Lung (tissue), 11 donors: ENCODE measurements at regions not wholly inside any gene's neighbourhood (a gene's known extent, or its start where the extent isn't known, plus 50 kb on each side); places are given as distances from the start of the nearest gene placed in this dataset.

Experiments
- ATAC-seq: fragments of 200-7000 bp; cut with Tn5 transposase; one replicate; pipeline ENCODE4 v1.9.1; 2020; ENCODE audit warnings: moderate number of reproducible peaks; ENCODE audit not compliant: insufficient read depth, low FRiP score
- DNase-seq, 3 donors: peaks; one replicate each; pipeline ENCODE4 v3.0.0-alpha.2; 2013 to 2017
- H3K27ac ChIP-seq, 2 donors: one replicate each; pipeline ENCODE4 v1.5.1; 2013; ENCODE audit warnings: mild to moderate bottlenecking in 2 of 2, moderate library complexity in 2 of 2, control low read depth in 1 of 2, inconsistent platforms in 1 of 2, low read depth in 1 of 2, low read length in 1 of 2
- H3K27me3 ChIP-seq, 3 donors: one replicate each; pipeline ENCODE4 v1.5.1; 2013; ENCODE audit warnings: low read length in 2 of 3; ENCODE audit not compliant: control insufficient read depth in 3 of 3, insufficient read depth in 3 of 3
- H3K36me3 ChIP-seq, 4 donors: one replicate each; pipeline ENCODE4 v1.5.1; 2013; ENCODE audit warnings: low read length in 4 of 4, mild to moderate bottlenecking in 1 of 4, moderate library complexity in 1 of 4; ENCODE audit not compliant: control insufficient read depth in 4 of 4, insufficient read depth in 4 of 4
- H3K4me1 ChIP-seq, 5 donors: one replicate each; pipeline ENCODE4 v1.5.1; 2013; ENCODE audit warnings: low read length in 5 of 5, mild to moderate bottlenecking in 2 of 5, moderate library complexity in 1 of 5; ENCODE audit not compliant: control insufficient read depth in 5 of 5, insufficient read depth in 5 of 5
- H3K4me3 ChIP-seq: one replicate; pipeline ENCODE4 v1.5.1; 2013; ENCODE audit warnings: mild to moderate bottlenecking, control low read depth, moderate library complexity
- H3K9ac ChIP-seq, 2 donors: one replicate each; pipeline ENCODE4 v1.5.1; 2013; ENCODE audit warnings: low read length in 2 of 2, control low read depth in 1 of 2; ENCODE audit not compliant: insufficient read depth in 1 of 2
- H3K9me3 ChIP-seq, 4 donors: one replicate each; pipeline ENCODE4 v1.5.1; 2013; ENCODE audit warnings: low read length in 3 of 4, mild to moderate bottlenecking in 1 of 4, moderate library complexity in 1 of 4; ENCODE audit not compliant: control insufficient read depth in 4 of 4, insufficient read depth in 3 of 4
- WGBS, 2 donors: extraction: QIAGEN DNeasy Blood & Tissue Kit; methylation state at CpG; one replicate each; pipeline ENCODE4 v1.1.7; 2013; 5-methylcytosine and 5-hydroxymethylcytosine counted together
- TF ChIP-seq, protein P1 (sequence below): IDR thresholded peaks from 2 replicates; pipeline ENCODE4 v1.5.1; 2012; ENCODE audit warnings: mild to moderate bottlenecking; ENCODE audit errors: control extremely low read depth, extremely low read depth
- donor health status: control.
- donor health status: control.
- donor health status: Bipolar disorder and iron deficiency.
- donor health status: healthy.
- donor health status: DM: yes; HTN: yes; CAD: no.

DNA sequence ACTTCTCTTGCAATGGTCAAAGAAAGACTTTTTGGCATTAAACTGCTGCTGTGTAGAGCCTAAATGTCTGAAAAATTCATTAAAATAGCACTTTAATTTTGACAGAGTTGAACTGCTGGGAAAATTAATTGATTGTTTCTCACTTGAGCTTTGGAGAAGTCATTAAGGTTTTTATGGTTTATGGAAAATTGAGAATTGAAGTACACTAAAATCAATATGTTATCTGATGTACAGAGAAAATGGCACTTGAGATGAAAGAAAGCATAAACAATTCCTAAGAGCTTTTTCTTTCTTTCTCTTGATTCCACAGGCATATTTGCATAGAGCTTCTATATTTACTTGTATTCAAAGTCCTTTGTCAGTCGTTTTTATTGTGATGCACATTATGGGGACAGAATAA lies 188.5 kb upstream of the CAND1 start:
- no peak for ATAC-seq
- no peaks in the 10 kb centered on the region for H3K36me3 ChIP-seq
- H3K4me3 ChIP-seq: no peak overlapping the region
- no peak overlapping the region for H3K9ac ChIP-seq
- TF ChIP-seq, protein P1, sequence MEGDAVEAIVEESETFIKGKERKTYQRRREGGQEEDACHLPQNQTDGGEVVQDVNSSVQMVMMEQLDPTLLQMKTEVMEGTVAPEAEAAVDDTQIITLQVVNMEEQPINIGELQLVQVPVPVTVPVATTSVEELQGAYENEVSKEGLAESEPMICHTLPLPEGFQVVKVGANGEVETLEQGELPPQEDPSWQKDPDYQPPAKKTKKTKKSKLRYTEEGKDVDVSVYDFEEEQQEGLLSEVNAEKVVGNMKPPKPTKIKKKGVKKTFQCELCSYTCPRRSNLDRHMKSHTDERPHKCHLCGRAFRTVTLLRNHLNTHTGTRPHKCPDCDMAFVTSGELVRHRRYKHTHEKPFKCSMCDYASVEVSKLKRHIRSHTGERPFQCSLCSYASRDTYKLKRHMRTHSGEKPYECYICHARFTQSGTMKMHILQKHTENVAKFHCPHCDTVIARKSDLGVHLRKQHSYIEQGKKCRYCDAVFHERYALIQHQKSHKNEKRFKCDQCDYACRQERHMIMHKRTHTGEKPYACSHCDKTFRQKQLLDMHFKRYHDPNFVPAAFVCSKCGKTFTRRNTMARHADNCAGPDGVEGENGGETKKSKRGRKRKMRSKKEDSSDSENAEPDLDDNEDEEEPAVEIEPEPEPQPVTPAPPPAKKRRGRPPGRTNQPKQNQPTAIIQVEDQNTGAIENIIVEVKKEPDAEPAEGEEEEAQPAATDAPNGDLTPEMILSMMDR: no peak
- 55 to 67% methylated on average over 1 of the region's 1 CpG for WGBS, 2 donors
- no peak for DNase-seq
- no peaks in the 10 kb centered on the region for H3K4me1 ChIP-seq
- H3K27me3 ChIP-seq: peaks cover 0 to 3% (median 0%) of the 10 kb centered on the region in 3 donors
- no peaks in the 10 kb centered on the region for H3K9me3 ChIP-seq
- H3K27ac ChIP-seq: no peak overlapping the region

DNA sequence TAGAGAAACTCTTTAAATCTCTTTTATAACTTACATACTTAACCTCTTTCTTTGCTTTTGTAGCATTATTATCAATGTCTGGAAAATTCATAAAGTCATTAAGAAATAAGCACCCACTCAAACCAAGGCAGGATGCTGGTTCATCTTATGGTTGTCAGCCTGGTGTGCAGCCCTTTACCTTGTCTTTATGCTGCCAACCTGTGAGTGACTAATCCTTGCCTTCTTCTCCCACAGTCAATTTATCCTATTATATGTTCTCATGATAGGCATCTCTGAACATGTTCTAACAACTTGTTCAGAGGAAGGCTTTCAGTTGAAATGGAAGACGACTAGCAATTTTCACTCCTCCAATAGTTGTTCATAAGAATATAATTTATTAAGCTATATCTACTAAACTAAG lies 186.9 kb upstream of the CAND1 start:
- H3K27ac ChIP-seq: no peak overlapping the region
- DNase-seq (no peak), ATAC-seq (no peak)
- H3K36me3 ChIP-seq: no peaks in the 10 kb centered on the region
- no peaks in the 10 kb centered on the region for H3K9me3 ChIP-seq
- 46 to 50% methylated on average over 1 of the region's 1 CpG for WGBS, 2 donors
- H3K4me1 ChIP-seq: no peaks in the 10 kb centered on the region
- H3K4me3 ChIP-seq: no peak overlapping the region
- TF ChIP-seq, protein P1: no peak
- H3K9ac ChIP-seq: no peak overlapping the region
- H3K27me3 ChIP-seq: no peaks in the 10 kb centered on the region

DNA sequence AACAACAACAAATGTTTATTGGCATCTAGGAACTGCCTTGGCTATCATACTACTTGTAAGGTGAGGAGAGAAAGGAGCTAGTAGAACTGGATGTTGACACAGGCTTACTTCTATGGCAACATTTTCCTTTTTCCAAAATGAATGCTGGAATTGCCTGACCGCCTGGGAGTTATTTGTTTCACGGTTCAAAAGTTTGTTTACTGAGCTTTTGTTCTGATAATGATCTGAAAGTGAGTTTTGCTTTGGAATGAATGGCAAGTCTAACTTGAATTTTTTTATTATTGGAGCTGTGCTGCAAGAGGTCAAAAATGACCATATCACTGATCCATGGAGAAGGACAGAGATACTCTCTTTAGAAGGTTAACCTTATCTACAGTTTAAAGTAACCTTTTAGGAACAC lies 183.5 kb upstream of the CAND1 start:
- no peak for DNase-seq
- H3K36me3 ChIP-seq: no peaks in the 10 kb centered on the region
- no peak for ATAC-seq

DNA sequence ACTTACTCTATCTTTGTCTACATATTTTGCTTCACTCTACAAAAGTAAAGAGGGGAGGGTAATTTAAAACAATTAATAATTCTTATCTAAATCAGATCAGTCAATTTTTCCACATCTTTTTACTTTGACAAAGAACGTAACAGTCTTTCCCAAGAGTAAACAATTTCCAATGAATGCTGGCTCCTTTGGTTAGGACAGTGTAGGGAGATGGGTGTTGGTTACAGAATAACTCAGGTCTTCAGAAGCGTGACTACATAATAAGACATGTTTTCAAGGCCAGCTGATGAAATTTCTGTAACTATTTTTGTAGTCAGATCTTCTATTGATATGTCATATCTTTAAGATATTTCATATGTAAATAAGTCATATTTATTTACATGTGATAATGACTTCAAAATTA lies 183.0 kb upstream of the CAND1 start:
- ATAC-seq: no peak
- Histone ChIP-seq H3K36me3 (no peaks in the 10 kb centered on the region), H3K4me1 (no peaks in the 10 kb centered on the region), H3K4me3 (no peak overlapping the region), H3K27me3 (no peaks in the 10 kb centered on the region), H3K9me3 (no peaks in the 10 kb centered on the region), H3K27ac (no peak overlapping the region), H3K9ac (no peak overlapping the region)
- no peak for DNase-seq
- TF ChIP-seq, protein P1: no peak
- WGBS, 2 donors: 60 to 86% methylated on average over 2 of the region's 2 CpGs

More for the DNA sequence above, 183.5 kb upstream of the CAND1 start:
- no peaks in the 10 kb centered on the region for H3K4me1 ChIP-seq
- H3K9ac ChIP-seq: no peak overlapping the region
- TF ChIP-seq, protein P1: no peak
- no peak overlapping the region for H3K27ac ChIP-seq
- no peak overlapping the region for H3K4me3 ChIP-seq
- 61 to 71% methylated on average over 2 of the region's 2 CpGs for WGBS, 2 donors
- H3K9me3 ChIP-seq: no peaks in the 10 kb centered on the region
- no peaks in the 10 kb centered on the region for H3K27me3 ChIP-seq
